ENCODE measurements at regions not wholly inside any gene's neighbourhood (a gene's known extent, or its start where the extent isn't known, plus 50 kb on each side); places are given as distances from the start of the nearest gene placed in this dataset.
"Not testable (repeated sequence)": the region's sequence is repeated elsewhere in the genome, so short reads cannot be mapped to it uniquely, and the experiment has no call there.

- DNase-seq, result no peak
These were observed 404.8 kb downstream of the EPHA5 start for GRCh38 chr4:65265526-65265925.

GRCh38 chr4:65259296-65259695, 411.0 kb downstream of the EPHA5 start:
- DNase-seq, result no peak

- no peak for DNase-seq
These were observed 419.4 kb downstream of the EPHA5 start for GRCh38 chr4:65250916-65251315.

GRCh38 chr4:65249111-65249510, 421.2 kb downstream of the EPHA5 start:
- no peak for DNase-seq

- DNase-seq, result no peak
These were observed 428.0 kb downstream of the EPHA5 start for GRCh38 chr4:65242156-65242846.

- DNase-seq, result no peak
These were observed 428.9 kb downstream of the EPHA5 start for GRCh38 chr4:65241257-65241997.

GRCh38 chr4:65234061-65234460, 436.2 kb downstream of the EPHA5 start:
- no peak for DNase-seq

GRCh38 chr4:65227628-65228027, 442.7 kb downstream of the EPHA5 start:
- no peak for DNase-seq

GRCh38 chr4:65223601-65224000, 446.7 kb downstream of the EPHA5 start:
- DNase-seq, result no peak

- DNase-seq, result not testable (repeated sequence)
These were observed 447.2 kb downstream of the EPHA5 start for GRCh38 chr4:65223074-65223473.

- no peak for DNase-seq
These were observed 453.1 kb downstream of the EPHA5 start for GRCh38 chr4:65217179-65217578.

GRCh38 chr4:65202853-65203236, 467.4 kb downstream of the EPHA5 start:
- no peak for DNase-seq

GRCh38 chr4:65202165-65202852, 468.0 kb downstream of the EPHA5 start:
- no peak for DNase-seq

GRCh38 chr4:65195666-65196065, 474.6 kb downstream of the EPHA5 start:
- DNase-seq, result no peak

- no peak for DNase-seq
These were observed 475.3 kb downstream of the EPHA5 start for GRCh38 chr4:65195002-65195401.

- no peak for DNase-seq
These were observed 476.3 kb downstream of the EPHA5 start for GRCh38 chr4:65193985-65194384.

GRCh38 chr4:65190780-65191179, 479.5 kb downstream of the EPHA5 start:
- DNase-seq, result no peak

GRCh38 chr4:65175585-65175984, 494.7 kb downstream of the EPHA5 start:
- no peak for DNase-seq

GRCh38 chr4:65170768-65171514, 499.3 kb downstream of the EPHA5 start:
- no peak for DNase-seq

- no peak for DNase-seq
These were observed 502.6 kb downstream of the EPHA5 start for GRCh38 chr4:65167719-65168118.

- DNase-seq, result no peak
These were observed 518.1 kb downstream of the EPHA5 start for GRCh38 chr4:65152205-65152604.

GRCh38 chr4:65139998-65140397, 530.3 kb downstream of the EPHA5 start:
- DNase-seq, result no peak

- DNase-seq, result no peak
These were observed 544.1 kb downstream of the EPHA5 start for GRCh38 chr4:65126200-65126599.

Data from SHP77 treated with DMSO at 0.1 percent for 48 hours (cell line).